Tibial artery (tissue), 4 donors: ENCODE measurements at regions not wholly inside any gene's neighbourhood (a gene's known extent, or its start where the extent isn't known, plus 50 kb on each side); places are given as distances from the start of the nearest gene placed in this dataset.

Experiments
- DNase-seq, 2 donors: peaks; one replicate each; pipeline ENCODE4 v3.0.0-alpha.2; 2019
- H3K27ac ChIP-seq, 2 donors: fragments of 200-600 bp; sonication (generic) in 1 of 2; 1 replicate in 1 of 2; 2 replicates in 1 of 2; pipeline ENCODE4 v1.5.1; 2018 to 2019; ENCODE audit warnings: mild to moderate bottlenecking in 1 of 2
- H3K27me3 ChIP-seq, 2 donors: fragments of 200-600 bp; sonication (generic) in 1 of 2; one replicate each; pipeline versions ENCODE4 v1.5.1 to v1.6.0; 2016 to 2019
- H3K36me3 ChIP-seq, 3 donors: fragments of 200-600 bp; sonication (generic) in 2 of 3; one replicate each; pipeline ENCODE4 v1.5.1; 2016 to 2019; ENCODE audit warnings: mild to moderate bottlenecking in 2 of 3
- H3K4me1 ChIP-seq, 4 donors: fragments of 200-600 bp; sonication (generic) in 2 of 4; 1 replicate in 3 of 4; 2 replicates in 1 of 4; pipeline ENCODE4 v1.5.1; 2016 to 2019
- H3K4me3 ChIP-seq, 2 donors: fragments of 200-600 bp; sonication (generic) in 1 of 2; 1 replicate in 1 of 2; 2 replicates in 1 of 2; pipeline ENCODE4 v1.5.1; 2018 to 2019; ENCODE audit warnings: mild to moderate bottlenecking in 2 of 2
- H3K9me3 ChIP-seq, 3 donors: fragments of 200-600 bp; sonication (generic) in 1 of 3; one replicate each; pipeline ENCODE4 v1.5.1; 2016 to 2019
- intact Hi-C: fragments of 100-400 bp; cut with DNase I; formaldehyde crosslinking; loops from one replicate; pipeline ENCODE4 v1.15.0; 2023; ENCODE audit warnings: low total_unique reads
- TF ChIP-seq, protein P1 (sequence below), 2 experiments: fragments of 200-600 bp in 1 of 2; fragments of 450-650 bp in 1 of 2; IDR thresholded peaks; one replicate each; pipeline ENCODE4 v1.5.1; 2017 to 2019; ENCODE audit warnings: antibody characterized with exemption in 2 of 2, mild to moderate bottlenecking in 1 of 2, moderate library complexity in 1 of 2

DNA sequence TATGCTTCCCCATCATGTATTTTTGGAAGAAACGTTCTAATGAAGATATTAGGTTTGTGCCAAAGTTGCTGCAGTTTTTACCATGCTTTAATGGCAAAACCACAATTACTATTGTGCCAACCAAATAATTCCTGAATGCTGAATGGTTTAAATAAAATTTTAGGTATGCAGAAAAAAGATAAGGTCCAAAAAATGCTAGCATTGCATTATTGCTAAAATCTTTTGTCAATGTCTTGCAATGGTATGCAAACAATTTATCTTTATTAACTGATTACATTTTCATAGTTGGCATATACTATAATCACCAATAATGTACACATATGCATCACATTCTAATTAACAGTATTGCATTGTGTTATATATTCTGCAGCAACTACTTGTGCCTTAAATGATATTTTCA is 1657.4 kb upstream of the IGFBP7 start:
- no peak for DNase-seq
- TF ChIP-seq, protein P1, sequence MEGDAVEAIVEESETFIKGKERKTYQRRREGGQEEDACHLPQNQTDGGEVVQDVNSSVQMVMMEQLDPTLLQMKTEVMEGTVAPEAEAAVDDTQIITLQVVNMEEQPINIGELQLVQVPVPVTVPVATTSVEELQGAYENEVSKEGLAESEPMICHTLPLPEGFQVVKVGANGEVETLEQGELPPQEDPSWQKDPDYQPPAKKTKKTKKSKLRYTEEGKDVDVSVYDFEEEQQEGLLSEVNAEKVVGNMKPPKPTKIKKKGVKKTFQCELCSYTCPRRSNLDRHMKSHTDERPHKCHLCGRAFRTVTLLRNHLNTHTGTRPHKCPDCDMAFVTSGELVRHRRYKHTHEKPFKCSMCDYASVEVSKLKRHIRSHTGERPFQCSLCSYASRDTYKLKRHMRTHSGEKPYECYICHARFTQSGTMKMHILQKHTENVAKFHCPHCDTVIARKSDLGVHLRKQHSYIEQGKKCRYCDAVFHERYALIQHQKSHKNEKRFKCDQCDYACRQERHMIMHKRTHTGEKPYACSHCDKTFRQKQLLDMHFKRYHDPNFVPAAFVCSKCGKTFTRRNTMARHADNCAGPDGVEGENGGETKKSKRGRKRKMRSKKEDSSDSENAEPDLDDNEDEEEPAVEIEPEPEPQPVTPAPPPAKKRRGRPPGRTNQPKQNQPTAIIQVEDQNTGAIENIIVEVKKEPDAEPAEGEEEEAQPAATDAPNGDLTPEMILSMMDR (IDR thresholded peaks at IDR 0.05): no peak
- H3K36me3 ChIP-seq: no peaks in the 10 kb centered on the region

DNA sequence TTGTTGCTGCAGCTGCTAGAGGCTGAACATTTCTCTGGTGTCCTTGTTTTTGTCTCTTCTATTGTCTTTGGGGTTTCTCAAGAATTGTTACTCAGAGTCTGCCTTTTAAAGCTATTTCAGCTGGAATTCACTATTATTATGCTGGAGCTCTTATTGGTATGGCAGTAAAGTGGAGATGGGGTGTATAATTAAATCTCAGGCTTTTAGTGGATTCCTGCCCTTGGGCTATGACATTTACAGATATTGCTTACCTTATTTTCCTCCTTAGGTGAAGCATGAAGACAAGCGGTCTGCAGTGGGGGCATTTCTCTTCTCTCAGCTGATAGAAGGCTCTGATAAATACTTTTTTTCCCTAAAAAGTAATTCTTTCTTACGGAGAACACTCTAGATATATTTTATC is 1656.6 kb upstream of the IGFBP7 start:
- no peaks in the 10 kb centered on the region for H3K27me3 ChIP-seq
- intact Hi-C loops: no loop called here
- H3K4me1 ChIP-seq: no peaks in the 10 kb centered on the region
- TF ChIP-seq, protein P1 (IDR thresholded peaks at IDR 0.05): no peak
- no peaks in the 10 kb centered on the region for H3K36me3 ChIP-seq
- no peak overlapping the region for H3K4me3 ChIP-seq
- no peak for DNase-seq
- H3K27ac ChIP-seq: no peak overlapping the region
- H3K9me3 ChIP-seq: no peaks in the 10 kb centered on the region

More for the DNA sequence above, 1657.4 kb upstream of the IGFBP7 start:
- Histone ChIP-seq H3K27ac (no peak overlapping the region), H3K4me3 (no peak overlapping the region), H3K27me3 (no peaks in the 10 kb centered on the region), H3K9me3 (no peaks in the 10 kb centered on the region), H3K4me1 (no peaks in the 10 kb centered on the region)
- intact Hi-C loops: no loop called here

DNA sequence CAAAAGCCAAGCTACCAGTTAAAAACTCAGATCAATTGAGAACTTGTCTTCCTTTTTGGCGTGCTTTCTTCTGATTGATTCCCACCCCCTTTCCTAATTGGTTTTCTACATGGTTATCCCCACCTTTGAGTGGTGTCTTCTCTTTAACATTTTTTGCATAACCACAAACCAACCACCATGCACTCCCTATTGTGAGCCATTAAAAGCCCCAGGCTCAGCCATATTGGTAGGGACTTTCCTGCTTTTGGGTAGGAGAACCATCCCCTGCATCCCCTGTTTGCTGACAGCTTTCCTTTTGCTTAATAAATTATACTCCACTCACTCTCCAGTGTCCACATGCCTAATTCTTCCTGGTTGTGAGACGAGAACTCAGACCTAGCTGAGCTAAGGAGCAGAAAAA is 1651.4 kb upstream of the IGFBP7 start:
- no peaks in the 10 kb centered on the region for H3K9me3 ChIP-seq

DNA sequence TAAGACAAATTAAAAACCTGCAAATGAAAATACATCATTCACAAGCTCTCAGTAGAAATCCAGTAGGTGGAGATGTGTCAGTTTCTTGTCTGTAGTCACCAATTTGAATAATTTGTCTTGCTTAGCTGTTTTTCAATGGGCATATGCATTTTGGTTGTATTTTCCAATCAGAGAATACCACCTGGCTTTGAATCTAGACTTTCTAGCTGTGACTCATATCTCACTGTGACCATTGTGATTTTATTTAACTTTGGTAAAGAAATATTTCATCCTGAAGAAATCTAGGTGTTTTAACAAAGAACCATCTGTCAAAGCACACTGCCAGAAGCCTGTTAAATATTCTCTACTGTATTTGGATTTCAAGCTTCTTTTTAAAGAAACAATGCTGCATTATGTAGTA is 1650.6 kb upstream of the IGFBP7 start:
- no peaks in the 10 kb centered on the region for H3K36me3 ChIP-seq
- no peaks in the 10 kb centered on the region for H3K27me3 ChIP-seq
- intact Hi-C loops: no loop called here
- TF ChIP-seq, protein P1 (IDR thresholded peaks at IDR 0.05): no peak
- no peaks in the 10 kb centered on the region for H3K9me3 ChIP-seq
- H3K4me3 ChIP-seq: no peak overlapping the region
- H3K27ac ChIP-seq: no peak overlapping the region
- no peak for DNase-seq
- no peaks in the 10 kb centered on the region for H3K4me1 ChIP-seq

More for the DNA sequence above, 1651.4 kb upstream of the IGFBP7 start:
- TF ChIP-seq, protein P1 (IDR thresholded peaks at IDR 0.05): no peak
- Histone ChIP-seq H3K4me3 (no peak overlapping the region), H3K27ac (no peak overlapping the region), H3K4me1 (no peaks in the 10 kb centered on the region), H3K27me3 (no peaks in the 10 kb centered on the region), H3K36me3 (no peaks in the 10 kb centered on the region)
- intact Hi-C loops: no loop called here
- no peak for DNase-seq

DNA sequence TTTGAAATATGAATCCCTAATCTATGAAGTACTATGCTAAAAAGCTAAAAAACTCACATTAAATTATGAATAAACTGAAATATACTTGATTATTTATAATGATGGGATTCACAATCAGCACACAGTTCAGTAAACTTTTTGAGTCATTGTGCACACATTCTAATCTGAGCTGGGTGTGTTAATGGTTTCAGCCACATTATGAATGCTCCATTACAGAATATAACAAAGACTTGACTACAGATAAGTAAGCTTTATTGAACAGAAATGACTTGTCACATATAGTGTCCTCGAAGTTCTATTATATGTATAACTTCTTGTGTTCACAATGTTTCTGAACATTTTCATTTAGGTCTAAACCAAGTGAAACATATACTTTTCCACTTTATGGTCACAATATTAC is 1649.9 kb upstream of the IGFBP7 start:
- H3K36me3 ChIP-seq: no peaks in the 10 kb centered on the region
- H3K9me3 ChIP-seq: no peaks in the 10 kb centered on the region
- no peak for DNase-seq
- no peaks in the 10 kb centered on the region for H3K4me1 ChIP-seq
- H3K27me3 ChIP-seq: no peaks in the 10 kb centered on the region
- intact Hi-C loops: no loop called here
- no peak overlapping the region for H3K27ac ChIP-seq
- H3K4me3 ChIP-seq: no peak overlapping the region
- TF ChIP-seq, protein P1 (IDR thresholded peaks at IDR 0.05): no peak

DNA sequence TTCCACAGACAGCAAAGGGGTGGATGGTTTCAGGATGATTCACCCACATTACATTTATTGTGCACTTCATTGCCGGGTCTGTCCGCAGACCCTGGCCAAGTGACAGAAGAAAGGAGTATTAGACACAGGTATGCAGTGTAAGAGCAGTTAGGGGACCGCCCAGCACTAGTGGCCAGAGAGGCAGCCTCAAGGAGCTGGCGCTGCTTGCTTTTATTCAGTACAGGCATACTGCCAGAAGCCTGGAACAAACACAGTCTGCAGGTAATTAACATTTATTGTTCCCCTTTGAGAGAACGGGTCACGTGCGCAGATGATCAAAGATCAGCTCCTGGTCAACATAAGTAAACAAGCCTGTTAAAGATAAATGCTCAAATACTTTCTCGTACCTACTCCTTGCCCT is 1639.0 kb upstream of the IGFBP7 start:
- no peak overlapping the region for H3K27ac ChIP-seq
- no peak overlapping the region for H3K4me3 ChIP-seq
- H3K27me3 ChIP-seq: no peaks in the 10 kb centered on the region
- H3K9me3 ChIP-seq: no peaks in the 10 kb centered on the region
- no peaks in the 10 kb centered on the region for H3K36me3 ChIP-seq
- H3K4me1 ChIP-seq: no peaks in the 10 kb centered on the region
- no peak for DNase-seq
- intact Hi-C loops: no loop called here
- TF ChIP-seq, protein P1 (IDR thresholded peaks at IDR 0.05): no peak
